CD4-positive, alpha-beta T cell treated with Interleukin-4 for 1 hour (primary cell): ENCODE measurements at regions not wholly inside any gene's neighbourhood (a gene's known extent, or its start where the extent isn't known, plus 50 kb on each side); places are given as distances from the start of the nearest gene placed in this dataset.
"Not testable (repeated sequence)": the region's sequence is repeated elsewhere in the genome, so short reads cannot be mapped to it uniquely, and the experiment has no call there.

Experiments used
- DNase-seq, 2 donors: peaks; one replicate each; pipeline ENCODE4 v3.0.0-alpha.2; 2020 to 2022

- no peak for DNase-seq
Measured at GRCh38 chr13:46498650-46499049, 54.3 kb upstream of the LRCH1 start.

DNA sequence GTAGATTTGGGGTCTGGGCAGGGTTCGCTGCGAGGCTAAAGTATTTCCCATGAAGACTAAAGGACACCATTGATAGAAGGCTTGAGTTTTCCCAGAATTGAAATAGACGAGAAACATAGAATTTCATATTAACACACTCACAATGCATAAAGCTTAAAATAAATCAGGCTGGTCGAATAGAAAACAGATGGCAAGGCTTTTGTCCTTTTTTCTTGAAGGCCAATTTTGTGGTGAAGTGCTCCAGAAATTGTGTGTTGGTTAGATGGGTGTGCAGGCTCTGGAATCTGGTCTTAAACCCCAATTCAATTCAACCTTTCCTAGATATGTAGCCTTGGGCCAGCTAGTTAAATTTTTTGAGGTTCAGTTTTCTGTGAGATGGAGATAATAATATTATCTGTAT lies 56.9 kb upstream of the LRCH1 start:
- DNase-seq = no peak

DNA sequence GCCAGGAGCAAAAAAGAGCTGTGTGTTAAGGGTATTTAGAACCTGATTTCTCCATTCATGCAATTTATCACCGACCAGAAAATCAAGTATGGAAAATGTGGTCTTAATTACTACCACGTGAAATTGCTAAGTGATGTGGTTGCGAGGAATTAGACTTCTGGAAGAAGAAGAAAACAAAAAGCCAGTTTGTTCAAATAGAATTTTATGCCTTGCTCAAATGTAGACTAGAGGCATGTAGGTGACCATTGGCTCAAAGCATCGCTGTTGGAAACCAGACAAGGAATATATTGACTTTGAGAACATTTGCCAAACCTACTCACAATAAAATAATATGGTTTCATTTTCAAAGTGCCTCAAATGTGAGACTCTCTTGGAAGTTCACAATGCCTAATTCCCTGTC lies 57.3 kb upstream of the LRCH1 start:
- DNase-seq = no peak

- DNase-seq = no peak
Measured at GRCh38 chr13:46495066-46495465, 57.9 kb upstream of the LRCH1 start.

DNA sequence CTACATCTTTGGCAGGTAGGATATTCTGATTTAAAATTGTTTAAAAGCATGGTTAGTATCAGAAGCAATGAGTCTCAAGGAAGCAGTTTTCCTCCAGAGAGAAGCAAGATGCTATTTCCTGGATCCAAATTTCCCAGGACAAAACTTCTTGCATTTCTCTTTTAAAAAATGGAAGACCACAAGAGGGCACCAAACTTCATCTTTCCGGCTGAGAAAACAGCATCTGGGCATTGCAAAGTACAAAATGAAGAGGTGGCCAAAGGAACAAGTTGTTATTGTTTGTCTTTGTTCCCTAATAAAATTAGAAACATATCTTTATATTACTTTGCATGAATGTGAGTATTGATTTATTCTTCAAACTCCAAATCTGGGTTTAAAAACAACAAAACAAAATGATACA lies 60.0 kb upstream of the LRCH1 start:
- DNase-seq = peak in 1 of 2 donors; percentile 25

DNA sequence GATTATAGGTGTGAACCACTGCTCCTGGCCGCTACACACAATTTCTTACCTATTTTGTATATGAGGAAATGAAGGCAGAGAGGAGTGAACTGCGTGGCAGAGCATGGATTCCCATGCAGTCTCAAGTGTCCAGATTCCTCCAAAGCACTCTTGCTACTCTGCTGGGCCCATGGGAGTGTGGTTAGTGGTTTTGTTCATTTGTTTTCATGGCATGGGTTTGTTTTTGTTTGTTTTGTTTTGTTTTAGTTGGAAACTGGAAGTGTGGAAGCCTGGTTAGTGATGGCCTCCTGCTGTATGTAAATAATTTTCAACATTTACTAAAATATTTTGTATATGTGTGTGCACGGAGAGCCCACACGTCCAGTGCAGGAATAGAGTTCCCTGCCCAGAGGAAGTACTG lies 61.3 kb upstream of the LRCH1 start:
- DNase-seq = no peak

DNA sequence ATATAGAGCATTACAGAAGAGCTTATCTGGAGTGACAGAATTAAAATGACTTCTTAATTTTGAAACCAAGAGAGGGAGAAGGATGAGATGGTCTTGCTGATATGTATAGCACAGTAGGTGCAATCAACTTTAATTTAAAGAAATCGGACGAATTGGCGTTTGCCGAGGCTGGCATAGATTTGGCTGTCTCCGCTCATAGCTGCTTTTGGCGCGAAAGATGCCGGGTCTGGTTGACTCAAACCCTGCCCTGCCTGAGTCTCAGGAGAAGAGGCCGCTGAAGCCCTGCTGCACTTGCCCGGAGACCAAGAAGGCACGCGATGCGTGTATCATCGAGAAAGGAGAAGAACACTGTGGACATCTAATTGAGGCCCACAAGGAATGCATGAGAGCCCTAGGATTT lies 62.3 kb upstream of the LRCH1 start:
- not testable (repeated sequence) for DNase-seq

DNA sequence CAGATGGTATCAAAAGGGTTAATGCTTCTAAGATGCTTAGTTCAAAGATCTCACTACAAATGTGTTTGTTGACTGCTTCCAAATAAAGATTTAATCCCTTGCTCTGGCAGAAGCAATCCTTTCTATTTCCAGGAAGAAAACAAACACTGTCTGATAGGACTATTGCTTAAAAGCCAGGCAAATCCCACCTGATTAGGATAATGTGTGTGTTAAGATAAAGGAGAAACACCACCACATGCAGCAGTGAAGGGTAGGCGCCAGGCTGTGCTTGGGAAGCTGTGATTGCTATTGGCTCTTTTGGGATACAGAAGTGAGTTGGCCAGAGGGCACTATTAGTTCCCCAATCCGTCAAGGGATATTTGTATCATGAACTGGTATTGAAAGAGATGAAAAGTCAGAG lies 62.8 kb upstream of the LRCH1 start:
- DNase-seq = no peak

DNA sequence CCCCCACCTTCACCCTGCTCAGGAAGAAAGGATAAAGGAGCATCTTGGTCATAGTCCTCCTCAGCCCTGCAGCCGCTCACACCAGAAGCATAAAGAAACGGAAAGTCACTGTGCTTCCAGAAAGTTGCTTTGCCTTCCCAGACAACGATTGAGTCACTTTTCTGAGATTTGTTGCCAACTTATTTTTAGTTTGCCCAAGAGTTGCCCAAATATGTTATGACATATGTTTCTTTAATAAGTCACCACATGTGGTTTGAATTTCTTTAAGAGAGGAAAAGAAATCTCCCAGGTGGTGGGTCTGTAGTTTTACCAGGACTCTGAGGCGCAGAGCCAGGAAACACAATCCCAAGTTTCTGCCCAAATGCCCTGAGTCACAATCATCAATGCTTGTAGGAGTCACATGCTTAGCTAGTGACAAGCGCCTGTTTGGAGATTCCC lies 63.4 kb upstream of the LRCH1 start:
- DNase-seq = no peak

- DNase-seq = no peak
Measured at GRCh38 chr13:46487748-46488147, 65.2 kb upstream of the LRCH1 start.

DNA sequence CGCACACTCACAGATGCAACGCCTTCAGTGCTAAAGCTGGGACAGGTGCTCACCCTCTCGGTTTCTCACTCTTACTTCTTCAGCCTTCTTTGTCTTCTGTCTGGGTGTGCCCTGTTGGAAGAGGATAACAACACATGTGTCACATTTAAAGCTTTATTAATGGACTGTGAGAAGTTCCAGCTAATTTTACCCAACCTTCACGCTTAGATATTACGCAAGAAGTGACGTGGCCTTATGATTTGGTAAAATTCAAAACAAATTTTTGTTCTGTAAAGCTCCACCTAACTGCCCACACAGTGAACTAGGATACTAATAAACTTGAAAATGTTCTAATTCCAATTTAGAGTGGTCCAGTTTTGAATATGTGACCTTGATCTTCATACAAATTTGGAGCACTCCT lies 66.7 kb upstream of the LRCH1 start:
- DNase-seq = no peak

GRCh38 chr13:46484561-46484960 lies 68.4 kb upstream of the LRCH1 start:
- DNase-seq = no peak

- no peak for DNase-seq
Measured at GRCh38 chr13:46481166-46481565, 71.8 kb upstream of the LRCH1 start.

GRCh38 chr13:46480131-46480530 lies 72.8 kb upstream of the LRCH1 start:
- DNase-seq = no peak

- no peak for DNase-seq
Measured at GRCh38 chr13:46479691-46480090, 73.3 kb upstream of the LRCH1 start.

- no peak for DNase-seq
Measured at GRCh38 chr13:46479283-46479682, 73.7 kb upstream of the LRCH1 start.

GRCh38 chr13:46478651-46479050 lies 74.3 kb upstream of the LRCH1 start:
- DNase-seq = no peak

DNA sequence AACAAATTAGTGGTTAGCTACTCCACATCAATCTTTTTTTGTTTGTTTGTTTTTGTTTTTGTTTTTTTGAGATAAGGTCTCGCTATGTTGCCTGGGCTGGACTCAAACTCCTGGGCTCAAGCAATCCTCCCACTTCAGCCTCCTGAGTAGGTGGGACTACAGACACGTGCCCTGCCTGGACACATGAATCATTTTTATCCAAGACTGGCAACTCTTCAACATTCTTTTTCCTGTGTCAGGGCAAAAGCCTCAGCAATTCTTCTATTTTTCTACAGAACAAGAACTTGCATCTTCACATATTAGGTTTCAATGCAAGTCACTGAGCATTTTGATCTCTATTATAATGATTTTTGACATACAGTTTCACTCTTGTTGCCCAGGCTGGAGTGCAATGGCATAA lies 76.8 kb upstream of the LRCH1 start:
- no peak for DNase-seq

DNA sequence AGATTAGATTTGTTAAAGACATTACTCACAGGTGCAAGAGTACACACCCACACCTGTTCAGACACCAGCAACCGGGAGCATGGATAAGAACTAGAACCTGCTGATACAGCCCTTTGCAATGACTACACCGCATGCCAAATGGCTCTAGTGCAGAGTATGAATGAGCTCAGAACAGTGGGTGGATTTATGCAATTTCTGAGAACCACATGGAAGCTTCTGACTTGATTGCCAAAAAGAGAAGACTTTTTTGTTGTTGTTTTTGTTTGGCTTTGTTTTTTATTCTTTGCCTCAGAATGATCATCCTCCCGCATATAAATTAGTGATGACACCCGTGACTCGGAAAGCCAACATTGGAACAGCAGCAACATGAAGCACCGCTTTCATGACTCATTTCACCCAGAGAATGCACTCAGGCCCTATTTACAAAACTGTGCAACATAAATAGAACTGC lies 77.4 kb upstream of the LRCH1 start:
- DNase-seq = no peak

DNA sequence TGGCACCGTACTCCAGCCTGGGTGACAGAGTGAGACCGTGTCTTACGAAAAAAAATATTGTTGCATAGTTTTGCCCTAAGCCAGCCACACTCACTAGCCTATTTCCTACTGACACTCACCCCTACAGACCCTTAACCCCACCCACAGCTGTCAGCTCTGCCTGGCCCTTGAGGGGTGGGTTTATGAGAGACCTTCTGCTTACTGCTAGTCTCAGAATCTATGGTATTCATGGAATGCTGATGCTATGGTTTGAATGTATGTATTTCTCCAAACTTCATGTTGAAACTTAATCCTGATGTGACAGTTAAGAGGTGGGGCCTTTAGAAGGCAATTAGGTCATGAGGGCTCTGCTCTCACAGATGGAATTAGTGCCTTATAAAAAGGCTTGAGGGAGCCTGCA lies 79.2 kb upstream of the LRCH1 start:
- DNase-seq = no peak

GRCh38 chr13:46472384-46472783 lies 80.6 kb upstream of the LRCH1 start:
- DNase-seq = no peak

- not testable (repeated sequence) for DNase-seq
Measured at GRCh38 chr13:46469699-46470098, 82.6 kb upstream of the RUBCNL start.

DNA sequence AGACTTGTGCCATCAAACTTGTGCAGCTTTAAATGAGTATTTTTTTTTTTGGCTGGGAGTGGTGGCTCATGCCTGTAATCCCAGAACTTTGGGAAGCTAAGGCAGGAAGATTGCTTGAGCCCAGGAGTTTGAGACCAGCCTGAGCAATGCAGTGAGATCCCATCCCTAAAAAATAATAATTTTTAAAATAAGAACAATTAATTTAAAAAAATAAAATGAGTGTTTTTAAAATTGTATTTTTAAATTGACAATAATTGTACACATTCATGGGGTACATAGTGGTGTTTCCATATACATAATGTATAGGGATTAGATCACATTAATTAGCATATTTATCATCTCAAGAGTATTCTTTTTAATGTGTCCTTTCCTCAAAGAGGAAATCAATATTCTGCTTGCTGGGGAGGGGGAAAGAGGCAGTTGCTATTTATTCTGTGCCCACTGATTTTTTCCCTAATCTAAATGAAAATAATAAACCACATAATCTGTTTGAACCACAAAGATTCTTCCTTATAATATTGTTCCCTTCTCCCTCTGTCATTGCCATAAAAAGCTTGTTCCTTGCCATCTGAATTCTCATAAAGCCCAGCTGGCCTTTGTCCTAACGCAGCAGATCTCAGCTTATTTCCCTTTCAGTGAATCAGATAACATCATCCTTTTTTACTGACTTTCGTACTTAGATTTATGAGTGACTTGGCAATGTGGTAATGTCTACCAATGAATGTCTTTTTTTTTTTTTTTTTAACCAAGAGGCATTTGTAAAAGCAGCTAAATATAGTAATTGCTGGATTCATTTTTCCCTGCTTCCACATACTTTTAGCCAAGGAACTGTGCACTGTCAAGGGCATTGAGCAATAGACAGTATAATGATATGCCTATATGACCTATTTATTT lies 81.8 kb upstream of the RUBCNL start:
- no peak for DNase-seq

DNA sequence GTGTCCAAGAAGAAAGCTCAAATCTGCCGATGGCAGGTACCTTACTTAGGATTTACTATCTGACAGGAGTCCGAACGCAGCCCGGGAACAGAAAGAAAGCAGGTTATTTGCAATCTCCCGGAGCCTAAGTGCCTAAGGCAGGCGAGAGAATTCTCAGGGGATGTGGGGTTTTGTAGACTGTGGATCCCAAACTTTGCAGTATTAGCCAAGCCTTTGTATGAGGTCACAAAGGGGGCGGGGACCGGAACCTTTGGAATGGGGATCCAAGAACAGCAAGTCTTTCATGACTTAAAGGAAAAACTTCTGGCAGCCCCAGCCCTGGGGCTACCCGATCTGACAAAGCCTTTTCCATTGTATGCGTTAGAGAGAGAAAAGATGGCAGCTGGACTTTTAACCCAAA lies 80.6 kb upstream of the RUBCNL start:
- not testable (repeated sequence) for DNase-seq

- not testable (repeated sequence) for DNase-seq
Measured at GRCh38 chr13:46466074-46466473, 79.0 kb upstream of the RUBCNL start.
